ENCODE measurements at regions not wholly inside any gene's neighbourhood (a gene's known extent, or its start where the extent isn't known, plus 50 kb on each side); places are given as distances from the start of the nearest gene placed in this dataset.
A peak's percentile ranks its signal among the peaks of the same experiment; 100 is the strongest.
"Not testable (repeated sequence)": the region's sequence is repeated elsewhere in the genome, so short reads cannot be mapped to it uniquely, and the experiment has no call there.

DNA sequence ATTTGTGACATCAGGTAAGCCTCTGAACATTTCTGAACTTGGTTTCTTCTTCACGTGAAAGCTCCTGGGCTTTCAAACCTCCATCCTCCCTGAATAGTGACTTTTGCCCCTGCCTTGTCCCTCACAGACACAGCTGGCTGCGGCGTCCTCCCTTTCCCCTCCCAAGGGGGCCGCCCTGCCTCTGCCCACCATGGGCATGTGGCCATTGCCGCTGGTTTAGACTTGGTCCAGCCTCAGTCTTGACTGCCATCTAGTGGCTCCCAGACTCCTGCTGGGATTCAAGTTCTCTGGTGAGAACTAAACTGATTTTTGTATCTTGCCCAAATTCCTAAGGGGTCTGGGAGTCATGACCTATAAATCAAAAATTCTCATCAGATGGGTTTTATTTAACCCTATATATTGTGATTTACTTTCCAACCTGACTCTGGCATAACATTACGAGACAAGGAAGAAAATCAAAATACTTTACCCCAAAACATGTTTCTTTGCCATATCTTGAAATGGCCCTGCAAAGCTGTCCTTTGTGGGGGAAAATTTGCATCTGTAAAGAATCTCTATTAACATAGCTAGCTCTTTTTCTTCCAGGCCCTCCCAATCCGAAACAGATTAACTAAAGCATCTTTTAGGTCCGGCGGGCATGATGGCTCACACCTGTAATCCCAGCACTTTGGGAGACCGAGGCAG, 73.9 kb upstream of the SEC14L1 start:
- TF ChIP-seq, protein P1, sequence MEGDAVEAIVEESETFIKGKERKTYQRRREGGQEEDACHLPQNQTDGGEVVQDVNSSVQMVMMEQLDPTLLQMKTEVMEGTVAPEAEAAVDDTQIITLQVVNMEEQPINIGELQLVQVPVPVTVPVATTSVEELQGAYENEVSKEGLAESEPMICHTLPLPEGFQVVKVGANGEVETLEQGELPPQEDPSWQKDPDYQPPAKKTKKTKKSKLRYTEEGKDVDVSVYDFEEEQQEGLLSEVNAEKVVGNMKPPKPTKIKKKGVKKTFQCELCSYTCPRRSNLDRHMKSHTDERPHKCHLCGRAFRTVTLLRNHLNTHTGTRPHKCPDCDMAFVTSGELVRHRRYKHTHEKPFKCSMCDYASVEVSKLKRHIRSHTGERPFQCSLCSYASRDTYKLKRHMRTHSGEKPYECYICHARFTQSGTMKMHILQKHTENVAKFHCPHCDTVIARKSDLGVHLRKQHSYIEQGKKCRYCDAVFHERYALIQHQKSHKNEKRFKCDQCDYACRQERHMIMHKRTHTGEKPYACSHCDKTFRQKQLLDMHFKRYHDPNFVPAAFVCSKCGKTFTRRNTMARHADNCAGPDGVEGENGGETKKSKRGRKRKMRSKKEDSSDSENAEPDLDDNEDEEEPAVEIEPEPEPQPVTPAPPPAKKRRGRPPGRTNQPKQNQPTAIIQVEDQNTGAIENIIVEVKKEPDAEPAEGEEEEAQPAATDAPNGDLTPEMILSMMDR (IDR thresholded peaks at IDR 0.05; ENCODE audit: borderline replicate concordance, insufficient read depth, low read depth, low read length), result peak; percentile 81
- not testable (repeated sequence) for H3K4me3 ChIP-seq (ENCODE audit: low read depth, low read length)

DNA sequence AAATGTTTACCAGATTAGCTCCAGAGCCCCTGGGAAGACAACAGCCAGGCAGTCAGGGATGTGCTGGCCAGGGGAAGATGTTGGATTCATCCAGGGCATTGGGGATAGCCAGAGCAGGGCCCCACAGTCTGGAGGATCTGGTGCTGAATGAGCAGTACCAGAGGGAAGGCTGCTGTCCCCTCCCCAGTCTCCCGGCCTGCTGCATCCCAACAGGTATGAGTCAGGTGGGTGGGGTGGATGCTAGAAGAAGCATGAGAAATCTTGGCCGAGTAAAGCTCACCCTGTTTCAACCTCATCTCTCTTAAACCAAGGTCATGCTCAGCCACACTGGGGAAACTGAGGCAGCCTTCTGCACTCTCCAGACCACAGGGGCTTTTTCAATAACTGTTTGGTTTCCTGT, 71.9 kb upstream of the SEC14L1 start:
- H3K4me3 ChIP-seq (ENCODE audit: low read depth, low read length), result no peak overlapping the region
- TF ChIP-seq, protein P1 (IDR thresholded peaks at IDR 0.05; ENCODE audit: borderline replicate concordance, insufficient read depth, low read depth, low read length), result no peak

DNA sequence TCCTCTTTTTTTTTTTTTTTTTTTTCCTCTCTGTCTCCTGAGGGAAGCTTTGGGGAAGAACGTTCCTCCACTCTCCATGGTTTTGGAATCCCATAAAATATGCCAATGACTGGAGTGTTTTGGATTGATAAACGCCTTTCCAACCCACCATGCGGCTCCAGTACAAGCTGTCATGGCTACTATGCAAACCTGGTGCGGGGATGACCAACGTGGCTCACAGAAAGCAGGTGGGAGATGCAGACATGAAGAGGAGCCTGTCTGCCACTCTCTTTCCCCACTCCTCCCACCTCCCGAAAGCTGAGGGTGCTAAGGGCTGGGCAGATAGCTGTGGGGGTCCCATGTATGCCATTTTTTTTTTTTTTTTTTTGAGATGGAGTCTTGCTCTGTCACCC, 69.9 kb upstream of the SEC14L1 start:
- H3K4me3 ChIP-seq (ENCODE audit: low read depth, low read length), result no peak overlapping the region
- TF ChIP-seq, protein P1 (IDR thresholded peaks at IDR 0.05; ENCODE audit: borderline replicate concordance, insufficient read depth, low read depth, low read length), result no peak

DNA sequence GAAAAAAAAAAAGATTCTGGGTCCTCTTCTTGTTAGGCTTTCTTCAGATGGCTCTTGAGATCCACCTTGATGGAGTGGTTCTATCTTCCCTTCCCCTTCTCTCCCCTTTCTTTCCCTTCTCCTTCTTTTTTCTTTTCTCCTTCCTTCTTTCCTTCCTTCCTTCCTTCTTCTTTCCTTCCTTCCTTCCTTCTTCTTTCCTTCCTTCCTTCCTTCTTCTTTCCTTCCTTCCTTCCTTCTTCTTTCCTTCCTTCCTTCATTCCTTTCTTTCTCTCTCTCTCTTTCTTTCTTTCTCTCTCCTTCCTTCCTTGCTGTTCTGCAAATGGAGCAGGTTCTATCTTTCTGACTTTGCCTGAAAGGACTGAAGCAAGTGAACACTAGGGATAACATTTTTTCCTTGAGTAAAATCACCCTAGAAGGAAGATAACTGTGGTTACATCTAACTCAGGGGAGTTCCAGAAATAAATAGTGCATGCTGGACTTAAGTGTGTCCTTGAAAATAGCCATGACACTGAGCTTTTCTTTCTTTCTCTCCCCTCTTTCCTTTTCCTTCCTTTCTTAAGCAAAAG, 68.8 kb upstream of the SEC14L1 start:
- TF ChIP-seq, protein P1 (IDR thresholded peaks at IDR 0.05; ENCODE audit: borderline replicate concordance, insufficient read depth, low read depth, low read length), result no peak
- no peak overlapping the region for H3K4me3 ChIP-seq (ENCODE audit: low read depth, low read length)

DNA sequence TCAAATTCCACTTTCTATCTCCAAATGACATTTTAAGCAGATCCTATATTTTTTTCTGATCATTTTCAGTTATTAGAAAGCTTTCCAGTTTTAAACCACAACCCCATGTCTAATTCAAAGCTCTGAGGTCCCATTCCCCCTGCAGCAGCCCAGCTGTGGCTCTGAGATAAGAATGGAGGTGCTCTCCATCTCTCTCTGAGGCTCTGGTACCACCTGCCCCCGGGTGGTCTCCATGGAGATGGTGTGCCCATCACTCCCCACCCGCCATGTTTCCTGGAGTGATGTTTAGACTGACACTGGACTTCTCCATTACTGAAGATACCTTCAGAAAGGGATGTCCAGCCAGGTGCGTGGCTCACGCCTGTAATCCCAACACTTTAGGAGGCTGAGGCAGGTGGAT, 68.1 kb upstream of the SEC14L1 start:
- TF ChIP-seq, protein P1 (IDR thresholded peaks at IDR 0.05; ENCODE audit: borderline replicate concordance, insufficient read depth, low read depth, low read length), result no peak
- no peak overlapping the region for H3K4me3 ChIP-seq (ENCODE audit: low read depth, low read length)

DNA sequence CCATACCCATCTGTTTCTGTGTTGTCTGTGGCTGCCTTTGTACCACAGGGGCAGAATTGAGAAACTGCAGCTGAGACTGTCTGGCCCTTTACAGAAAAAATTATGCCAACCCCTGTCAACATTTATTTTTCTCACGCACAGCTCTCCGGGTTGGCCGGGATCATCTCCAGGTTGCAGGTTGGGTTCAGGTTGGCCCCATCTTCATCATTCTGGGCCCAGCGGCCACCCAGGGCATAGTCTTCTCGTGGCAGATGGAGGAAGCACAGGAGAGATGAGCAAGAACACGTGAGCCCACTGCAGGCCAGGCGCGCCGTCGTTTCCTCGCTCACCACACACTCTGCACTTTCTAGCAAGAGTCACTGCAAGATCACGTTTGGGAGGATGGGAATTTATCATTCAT, 66.1 kb upstream of the SEC14L1 start:
- TF ChIP-seq, protein P1 (IDR thresholded peaks at IDR 0.05; ENCODE audit: borderline replicate concordance, insufficient read depth, low read depth, low read length), result no peak
- H3K4me3 ChIP-seq (ENCODE audit: low read depth, low read length), result no peak overlapping the region
